ENCODE measurements at regions not wholly inside any gene's neighbourhood (a gene's known extent, or its start where the extent isn't known, plus 50 kb on each side); places are given as distances from the start of the nearest gene placed in this dataset.

- peak; percentile 87 for DNase-seq
Measured at GRCh38 chr3:176789281-176789705, 408.0 kb downstream of the TBL1XR1 start.

DNA sequence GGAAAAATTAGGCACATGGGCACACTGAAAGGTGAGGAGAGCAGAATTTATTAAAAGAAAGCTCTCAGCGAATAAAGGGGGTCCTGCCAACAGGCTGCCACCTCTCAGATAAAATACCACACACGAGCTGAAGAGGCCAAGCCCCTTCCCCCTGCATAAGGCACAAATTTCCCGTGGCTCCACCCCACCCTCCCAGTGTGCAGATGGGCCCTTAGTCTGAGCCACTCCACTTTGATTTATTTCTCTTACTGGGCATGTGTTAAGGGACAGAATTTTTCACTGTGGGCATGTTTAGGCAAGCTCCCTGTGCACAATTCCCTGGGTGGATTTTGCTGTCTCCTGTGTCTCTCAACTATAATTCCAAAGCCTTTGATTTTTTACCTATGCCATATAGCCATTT lies 409.8 kb downstream of the TBL1XR1 start:
- no peak for DNase-seq

DNA sequence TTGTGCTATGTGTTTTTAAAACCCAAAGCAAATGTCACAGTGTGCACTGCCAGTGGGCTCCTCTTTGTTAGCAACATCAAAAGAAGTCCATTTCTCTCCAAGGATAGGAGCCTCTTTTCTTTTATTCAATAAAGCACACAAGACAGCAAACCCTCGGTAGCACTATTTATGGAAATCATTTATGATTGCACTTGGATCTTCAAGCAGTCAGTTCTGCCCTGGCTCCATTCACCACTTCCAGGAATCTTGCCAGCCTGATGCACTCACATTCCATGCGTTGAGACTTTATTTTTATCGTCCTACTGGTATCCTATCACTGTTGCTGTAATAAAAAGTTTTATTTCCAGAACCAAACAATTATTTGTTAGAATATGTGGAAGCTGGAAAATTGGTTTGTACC lies 412.1 kb downstream of the TBL1XR1 start:
- DNase-seq, result no peak

DNA sequence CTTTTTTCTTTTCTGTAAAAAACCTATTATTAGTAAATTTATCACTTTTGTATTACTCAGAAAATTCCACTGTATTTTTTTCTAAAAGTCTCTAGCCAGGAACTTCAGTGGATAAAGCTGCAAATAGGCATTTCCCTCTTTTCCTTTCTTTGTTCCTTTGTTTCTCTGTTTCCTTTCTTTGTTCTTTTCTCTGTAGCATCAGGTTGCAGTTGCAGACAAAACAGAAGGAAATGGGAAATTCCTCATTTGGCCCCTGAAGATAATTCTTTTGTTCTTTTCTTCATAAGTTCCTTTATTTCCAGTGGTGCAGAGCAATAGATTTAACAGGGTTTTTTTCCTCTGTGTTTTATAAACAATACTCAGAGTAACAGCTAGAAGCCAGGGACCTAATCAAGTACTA lies 416.5 kb downstream of the TBL1XR1 start:
- no peak for DNase-seq

DNA sequence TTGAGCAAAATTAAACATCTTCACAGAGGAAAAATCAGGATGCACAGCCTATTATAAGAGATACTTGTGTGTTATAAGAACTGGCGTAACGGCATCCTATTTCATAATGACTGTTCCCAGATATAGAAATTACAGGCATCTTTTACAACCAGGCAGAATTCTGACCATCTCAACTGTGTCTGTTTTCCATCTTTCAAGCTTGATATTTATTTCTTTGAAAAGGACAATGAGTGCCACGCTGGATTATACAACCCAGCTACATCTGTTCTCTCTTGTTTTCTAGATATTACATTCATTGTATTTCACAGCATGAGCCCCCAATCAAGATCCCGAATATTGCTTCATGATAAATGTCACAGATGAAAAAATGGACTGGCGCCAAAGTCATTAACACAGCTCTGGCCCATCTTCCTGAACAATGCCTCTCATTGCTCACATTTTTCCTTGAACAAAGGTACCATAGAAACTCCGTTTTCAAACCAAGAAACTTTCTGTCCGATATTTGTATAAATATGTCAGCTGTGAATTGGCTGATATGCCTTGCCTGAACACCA lies 420.6 kb downstream of the TBL1XR1 start:
- peak; percentile 29 for DNase-seq

DNA sequence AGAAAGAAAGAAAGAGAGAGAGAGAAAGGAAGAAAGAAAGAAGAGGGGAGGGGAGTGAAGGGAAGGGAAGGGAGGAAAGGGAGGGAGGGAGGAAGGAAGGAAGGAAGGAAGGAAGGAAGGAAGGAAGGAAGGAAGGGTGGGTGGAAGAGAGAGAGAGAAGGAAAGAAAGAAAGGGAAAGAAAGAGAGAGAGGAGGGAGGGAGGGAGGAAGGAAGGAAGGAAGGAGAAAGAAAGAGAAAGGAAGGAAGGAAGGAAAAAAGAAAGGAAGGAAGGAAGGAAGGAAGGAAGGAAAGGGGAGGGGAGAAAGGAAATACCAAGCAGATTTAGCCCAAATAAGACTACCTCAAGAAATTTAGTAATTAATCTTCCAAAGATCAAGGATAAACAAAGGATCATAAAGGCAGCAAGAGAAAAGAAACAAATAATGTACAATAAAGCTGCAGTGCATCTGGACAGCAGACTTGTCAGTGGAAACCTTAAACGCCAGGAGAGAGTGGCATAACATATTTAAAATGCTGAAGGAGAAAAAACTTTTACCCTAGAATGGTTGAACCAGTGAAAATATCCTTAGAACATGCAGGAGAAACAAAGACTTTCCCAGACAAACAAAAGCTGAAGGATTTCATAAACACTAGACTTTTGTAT lies 427.6 kb downstream of the TBL1XR1 start:
- DNase-seq, result no peak

DNA sequence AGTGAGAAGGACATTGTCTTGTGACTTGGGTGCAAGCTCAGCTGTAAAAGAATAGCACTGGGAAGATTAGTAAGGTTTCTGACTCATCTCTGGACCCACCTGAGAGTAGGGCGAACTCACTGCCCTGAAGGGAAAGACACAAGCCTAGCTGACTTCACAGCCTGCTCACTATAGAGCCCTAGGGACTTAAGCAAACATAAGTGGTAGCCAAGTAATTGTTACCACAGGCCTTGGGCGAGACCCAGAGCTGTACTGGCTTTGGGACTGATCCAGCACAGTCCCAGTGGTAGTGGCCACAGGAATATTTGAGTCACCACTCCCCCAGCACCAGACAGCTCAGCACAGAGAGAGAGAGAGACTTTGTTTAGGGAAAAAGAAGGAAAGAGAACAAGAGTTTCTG lies 429.9 kb downstream of the TBL1XR1 start:
- DNase-seq, result peak; percentile 23

- DNase-seq, result peak; percentile 17
Measured at GRCh38 chr3:176766862-176767261, 430.4 kb downstream of the TBL1XR1 start.

DNA sequence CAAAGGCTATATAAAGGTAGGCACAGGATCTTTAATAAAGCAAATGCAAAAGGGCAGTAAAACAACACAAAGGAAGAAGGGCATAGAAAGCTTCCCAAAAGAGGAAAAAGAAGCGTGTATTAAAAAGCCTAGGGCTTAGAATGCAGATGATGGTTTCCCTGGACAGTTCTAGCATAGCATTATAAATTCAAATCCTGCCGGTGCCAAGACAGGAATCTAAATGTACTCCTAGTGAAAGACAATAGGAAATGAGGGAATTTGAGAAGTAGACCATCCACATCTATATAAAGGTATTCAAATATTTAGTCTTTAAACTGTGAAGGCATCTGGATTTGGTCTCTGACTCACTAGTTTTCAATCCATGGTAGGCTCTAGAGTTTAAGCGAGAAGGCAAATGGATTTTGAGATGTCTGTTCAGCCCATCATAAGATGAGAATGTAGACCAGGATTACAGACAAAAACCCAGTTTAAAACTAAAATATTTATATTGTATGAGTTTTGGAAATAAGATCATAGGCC lies 431.8 kb downstream of the TBL1XR1 start:
- no peak for DNase-seq

DNA sequence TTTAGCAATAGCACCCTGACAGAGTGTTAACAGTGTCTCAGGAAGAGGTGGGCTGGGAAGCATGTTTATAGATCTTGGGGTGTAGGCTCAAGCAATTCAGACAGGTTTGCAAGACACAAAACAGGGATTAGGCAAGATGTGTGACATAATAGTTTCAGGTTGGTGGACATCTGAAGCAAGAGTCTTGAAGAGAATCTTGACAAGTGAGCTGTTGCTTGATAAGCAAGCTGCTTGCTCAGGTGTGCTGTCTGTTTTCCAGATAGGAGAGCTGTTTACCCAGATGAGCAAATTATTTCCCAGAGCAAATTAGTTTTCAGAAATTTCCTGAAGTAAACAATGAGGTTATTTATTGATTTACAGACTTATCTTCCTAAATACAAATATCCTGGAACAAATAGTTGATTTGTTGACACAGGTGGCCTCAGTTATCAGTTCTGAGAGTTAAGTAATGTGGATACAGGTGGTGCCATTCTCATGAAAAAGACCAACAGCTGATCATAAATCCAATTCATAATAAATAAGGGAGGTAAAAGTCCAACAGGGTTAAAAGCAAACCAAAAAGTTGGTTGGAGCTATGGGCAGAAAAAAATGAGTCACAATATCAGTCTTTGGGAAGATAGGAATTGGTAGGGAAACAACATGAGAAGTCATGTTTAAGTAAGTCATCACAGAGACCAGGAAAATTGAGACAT lies 437.3 kb downstream of the TBL1XR1 start:
- DNase-seq, result peak; percentile 91

GRCh38 chr3:176757429-176757828 lies 439.9 kb downstream of the TBL1XR1 start:
- peak; percentile 12 for DNase-seq

DNA sequence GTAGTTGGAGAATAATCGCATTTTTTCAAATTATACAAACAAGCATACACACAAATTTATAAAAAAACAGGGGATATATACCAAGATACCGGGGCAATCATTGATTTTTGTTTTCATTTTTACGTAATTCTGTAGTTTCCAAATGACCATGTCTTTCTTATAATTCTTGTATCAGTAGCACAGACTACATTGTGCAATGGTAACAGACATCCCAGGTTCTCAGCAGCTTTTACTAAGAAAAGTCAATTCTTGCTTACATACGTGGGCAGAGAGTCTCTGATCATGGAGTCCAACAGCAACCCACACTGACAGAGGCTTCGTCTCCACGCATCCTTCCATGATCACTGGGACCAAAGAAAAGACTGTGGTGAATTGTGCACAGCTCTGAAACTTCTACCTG lies 441.3 kb downstream of the TBL1XR1 start:
- DNase-seq, result no peak

GRCh38 chr3:176755552-176755951 lies 441.7 kb downstream of the TBL1XR1 start:
- DNase-seq, result no peak

GRCh38 chr3:176741664-176742047 lies 455.6 kb downstream of the TBL1XR1 start:
- no peak for DNase-seq

DNA sequence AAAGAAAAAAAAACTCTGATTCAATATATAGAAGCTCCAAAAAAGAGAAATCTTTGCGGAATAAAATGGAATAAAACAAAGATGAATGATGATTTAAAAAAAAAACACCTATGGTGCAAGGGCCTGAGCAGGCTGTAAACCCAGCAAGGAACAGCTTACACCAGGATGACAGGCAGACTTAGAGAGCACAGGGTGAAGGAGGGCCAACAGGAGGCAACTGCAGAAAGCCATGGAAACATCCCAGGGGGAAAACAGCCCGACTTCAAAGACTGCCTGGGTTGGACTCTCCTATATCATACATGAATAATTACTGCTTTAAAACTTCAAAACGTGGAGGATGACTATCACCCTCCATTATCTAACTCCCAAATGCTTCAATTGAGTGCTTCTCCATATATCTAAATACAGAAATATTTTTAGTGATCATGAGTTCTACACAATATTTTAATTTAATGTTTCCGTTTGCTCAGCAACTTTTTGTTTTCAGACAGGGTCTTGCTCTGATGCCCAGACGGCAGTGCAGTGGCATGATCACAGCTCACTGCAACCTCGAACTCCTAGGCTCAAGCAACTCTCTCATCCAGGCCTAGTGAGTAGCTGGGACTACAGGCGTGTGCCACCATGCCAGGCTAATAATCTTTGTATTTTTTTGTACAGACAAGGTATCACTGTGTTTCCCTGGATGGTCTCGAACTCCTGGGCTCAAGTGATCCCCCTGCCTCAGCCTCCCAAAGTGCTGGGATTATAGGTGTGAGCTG lies 456.2 kb downstream of the TBL1XR1 start:
- DNase-seq, result no peak

DNA sequence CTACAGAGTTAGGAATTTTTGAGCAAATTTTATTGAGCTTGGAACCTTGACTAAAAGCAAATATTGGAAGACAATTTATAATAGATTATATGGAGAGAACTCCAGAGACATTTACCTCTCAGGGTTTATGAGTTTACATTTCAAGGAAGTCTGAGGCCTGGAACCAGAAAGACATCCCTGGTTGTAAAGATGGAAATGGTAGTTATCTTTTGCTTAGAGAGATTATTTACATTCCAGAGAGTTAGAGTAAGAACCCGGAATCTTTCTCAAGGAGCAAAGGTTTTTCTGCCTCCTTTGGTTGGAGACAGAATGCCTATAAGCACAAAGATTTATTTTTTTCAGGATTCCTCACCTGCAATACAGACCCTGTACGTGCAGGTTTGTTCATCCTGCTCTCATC lies 458.1 kb downstream of the TBL1XR1 start:
- no peak for DNase-seq

DNA sequence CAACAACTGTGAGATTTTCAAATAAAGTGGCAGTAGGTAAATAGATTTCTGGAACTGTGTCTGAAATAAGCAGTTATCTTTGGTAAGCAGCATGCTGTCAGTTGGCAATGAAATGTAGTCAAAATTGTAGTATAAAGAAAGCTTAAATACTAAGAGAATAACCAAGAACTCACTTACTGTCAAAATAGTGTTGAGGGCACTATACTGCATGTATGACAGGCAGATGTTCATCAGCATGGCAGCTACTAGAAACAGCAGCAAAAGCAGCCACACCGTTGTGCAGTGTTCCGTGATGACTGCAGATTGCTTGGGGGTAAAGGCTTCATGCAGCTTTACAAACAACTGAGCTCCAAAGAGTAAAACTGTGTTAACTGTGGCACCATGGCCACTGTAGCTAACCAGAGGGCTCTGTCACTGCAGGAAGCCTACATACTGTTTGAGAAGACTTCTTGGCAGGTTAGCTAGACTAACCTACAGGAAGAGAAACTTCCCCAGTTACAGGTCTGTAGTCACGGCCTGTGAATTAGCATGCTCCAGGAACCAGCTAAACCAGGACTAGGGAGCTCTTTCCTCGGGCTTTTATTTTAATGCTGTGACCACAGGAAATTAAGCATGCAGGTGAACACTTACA lies 459.7 kb downstream of the TBL1XR1 start:
- DNase-seq, result no peak

GRCh38 chr3:176734146-176734545 lies 463.1 kb downstream of the TBL1XR1 start:
- DNase-seq, result no peak

DNA sequence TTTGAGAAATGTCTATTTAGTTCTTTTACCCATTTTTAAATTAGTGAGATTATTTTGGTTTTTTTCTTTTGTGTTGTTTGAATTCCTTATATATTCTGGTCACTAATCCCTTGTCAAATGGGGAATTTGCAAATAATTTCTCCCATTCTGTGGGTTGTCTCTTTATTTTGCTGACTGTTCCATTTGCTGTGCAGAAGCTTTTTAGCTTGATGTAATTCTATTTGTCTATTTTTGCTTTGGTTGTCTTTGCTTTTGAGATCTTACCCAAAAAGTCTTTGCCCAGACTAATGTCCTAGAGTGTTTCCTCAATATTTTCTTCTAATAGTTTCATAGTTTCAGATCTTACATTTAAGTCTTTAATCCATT lies 472.9 kb downstream of the TBL1XR1 start:
- DNase-seq, result no peak

DNA sequence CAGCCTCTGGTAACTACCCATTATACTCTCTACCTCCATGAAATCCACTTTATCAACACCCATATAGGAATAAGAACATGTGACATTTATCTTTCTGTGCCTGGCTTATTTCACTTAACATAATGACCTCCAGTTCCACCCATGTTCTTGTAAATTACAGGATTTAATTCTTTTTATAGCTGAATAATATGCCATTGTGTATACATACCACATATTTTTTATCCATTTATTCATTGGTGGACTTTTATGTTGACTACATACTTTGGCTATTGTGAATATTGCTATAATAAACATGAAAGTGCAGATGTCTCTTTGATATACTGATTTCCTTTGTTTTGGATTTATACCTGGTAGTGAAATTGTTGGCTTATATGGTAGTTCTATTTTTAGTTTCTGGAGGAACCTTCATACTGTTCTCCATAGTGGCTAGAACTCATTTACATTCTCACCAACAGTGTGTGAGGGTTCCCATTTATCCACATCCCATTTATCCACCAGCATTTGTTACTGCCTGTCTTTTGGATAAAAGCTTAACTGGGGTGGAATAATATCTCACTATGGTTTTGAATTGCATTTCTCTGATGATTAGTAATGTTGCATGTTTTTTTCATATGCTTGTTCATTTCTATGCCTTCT lies 473.4 kb downstream of the TBL1XR1 start:
- DNase-seq, result no peak

DNA sequence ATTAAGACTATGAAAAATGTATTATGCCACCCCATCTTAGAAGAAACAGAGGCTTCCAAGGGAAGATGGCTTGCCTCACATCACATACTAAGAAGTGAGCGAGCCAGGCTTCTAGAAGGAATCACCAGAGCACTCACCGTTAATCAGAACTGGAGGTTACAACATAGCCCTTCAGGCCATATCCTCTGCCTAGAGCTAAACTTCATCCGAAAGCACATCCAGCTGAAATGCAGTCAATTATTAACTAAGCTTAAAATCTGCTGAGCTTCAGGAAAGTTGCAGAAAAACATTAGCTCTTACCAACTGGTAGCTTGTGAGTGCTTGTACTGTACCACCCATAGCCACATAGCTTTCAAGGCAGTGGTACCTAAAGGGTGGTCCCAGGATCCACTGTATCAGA lies 483.2 kb downstream of the TBL1XR1 start:
- DNase-seq, result peak; percentile 59

DNA sequence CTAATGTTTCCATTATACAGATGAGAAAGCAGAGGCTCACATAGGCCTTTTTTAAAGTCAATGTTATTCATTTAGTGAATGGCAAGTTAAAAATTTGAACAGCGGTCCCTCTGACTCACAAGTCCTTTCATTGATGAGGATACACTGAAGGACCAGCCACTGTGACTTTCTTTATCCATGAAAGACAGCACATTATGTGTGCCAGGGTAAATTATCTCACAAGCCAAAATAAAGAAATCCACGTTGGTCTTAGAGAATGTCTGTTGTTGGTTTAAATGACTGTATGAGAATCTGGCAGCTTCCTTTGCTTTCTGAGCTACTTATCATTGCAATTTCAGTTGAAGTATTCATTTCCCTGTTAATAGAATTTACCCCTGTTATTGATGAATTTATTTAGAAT lies 485.1 kb downstream of the TBL1XR1 start:
- no peak for DNase-seq

- DNase-seq, result no peak
Measured at GRCh38 chr3:176699288-176699687, 498.0 kb downstream of the TBL1XR1 start.

Measured in DMS53 (cell line).